SHP77 (cell line): ENCODE measurements at regions not wholly inside any gene's neighbourhood (a gene's known extent, or its start where the extent isn't known, plus 50 kb on each side); places are given as distances from the start of the nearest gene placed in this dataset.

Experiments used
- DNase-seq, 2 experiments: peaks; one replicate each; lab custom pipeline; 2025; lab: John Stamatoyannopoulos, UW

- no peak for DNase-seq
Observed at GRCh38 chr13:90156390-90156789, 1191.1 kb upstream of the MIR17HG start.

- no peak for DNase-seq
Observed at GRCh38 chr13:90168953-90169352, 1178.5 kb upstream of the MIR17HG start.

- no peak for DNase-seq
Observed at GRCh38 chr13:90170208-90170607, 1177.3 kb upstream of the MIR17HG start.

GRCh38 chr13:90171649-90172048 is 1175.8 kb upstream of the MIR17HG start:
- no peak for DNase-seq

- no peak for DNase-seq
Observed at GRCh38 chr13:90177512-90177911, 1170.0 kb upstream of the MIR17HG start.

- DNase-seq = no peak
Observed at GRCh38 chr13:90184355-90184754, 1163.1 kb upstream of the MIR17HG start.

GRCh38 chr13:90185734-90186133 is 1161.8 kb upstream of the MIR17HG start:
- DNase-seq = no peak

GRCh38 chr13:90187478-90188350 is 1159.8 kb upstream of the MIR17HG start:
- no peak for DNase-seq

GRCh38 chr13:90188351-90188636 is 1159.2 kb upstream of the MIR17HG start:
- DNase-seq = no peak

GRCh38 chr13:90197722-90198121 is 1149.8 kb upstream of the MIR17HG start:
- no peak for DNase-seq

- no peak for DNase-seq
Observed at GRCh38 chr13:90201202-90201601, 1146.3 kb upstream of the MIR17HG start.

- DNase-seq = no peak
Observed at GRCh38 chr13:90201676-90202460, 1145.6 kb upstream of the MIR17HG start.

- no peak for DNase-seq
Observed at GRCh38 chr13:90205081-90205480, 1142.4 kb upstream of the MIR17HG start.

GRCh38 chr13:90205911-90206310 is 1141.6 kb upstream of the MIR17HG start:
- DNase-seq = peak in 1 of 2 experiments; percentile 4

- no peak for DNase-seq
Observed at GRCh38 chr13:90217275-90217674, 1130.2 kb upstream of the MIR17HG start.

GRCh38 chr13:90222758-90223157 is 1124.7 kb upstream of the MIR17HG start:
- no peak for DNase-seq

GRCh38 chr13:90230311-90230710 is 1117.2 kb upstream of the MIR17HG start:
- DNase-seq = no peak

- DNase-seq = no peak
Observed at GRCh38 chr13:90232291-90232690, 1115.2 kb upstream of the MIR17HG start.

GRCh38 chr13:90233933-90234672 is 1113.4 kb upstream of the MIR17HG start:
- DNase-seq = no peak

GRCh38 chr13:90237852-90238251 is 1109.6 kb upstream of the MIR17HG start:
- no peak for DNase-seq

GRCh38 chr13:90238413-90238812 is 1109.1 kb upstream of the MIR17HG start:
- DNase-seq = no peak

- no peak for DNase-seq
Observed at GRCh38 chr13:90239130-90239529, 1108.4 kb upstream of the MIR17HG start.

GRCh38 chr13:90246005-90246404 is 1101.5 kb upstream of the MIR17HG start:
- no peak for DNase-seq
